ENCODE measurements at regions not wholly inside any gene's neighbourhood (a gene's known extent, or its start where the extent isn't known, plus 50 kb on each side); places are given as distances from the start of the nearest gene placed in this dataset.

- TF ChIP-seq, protein P1, sequence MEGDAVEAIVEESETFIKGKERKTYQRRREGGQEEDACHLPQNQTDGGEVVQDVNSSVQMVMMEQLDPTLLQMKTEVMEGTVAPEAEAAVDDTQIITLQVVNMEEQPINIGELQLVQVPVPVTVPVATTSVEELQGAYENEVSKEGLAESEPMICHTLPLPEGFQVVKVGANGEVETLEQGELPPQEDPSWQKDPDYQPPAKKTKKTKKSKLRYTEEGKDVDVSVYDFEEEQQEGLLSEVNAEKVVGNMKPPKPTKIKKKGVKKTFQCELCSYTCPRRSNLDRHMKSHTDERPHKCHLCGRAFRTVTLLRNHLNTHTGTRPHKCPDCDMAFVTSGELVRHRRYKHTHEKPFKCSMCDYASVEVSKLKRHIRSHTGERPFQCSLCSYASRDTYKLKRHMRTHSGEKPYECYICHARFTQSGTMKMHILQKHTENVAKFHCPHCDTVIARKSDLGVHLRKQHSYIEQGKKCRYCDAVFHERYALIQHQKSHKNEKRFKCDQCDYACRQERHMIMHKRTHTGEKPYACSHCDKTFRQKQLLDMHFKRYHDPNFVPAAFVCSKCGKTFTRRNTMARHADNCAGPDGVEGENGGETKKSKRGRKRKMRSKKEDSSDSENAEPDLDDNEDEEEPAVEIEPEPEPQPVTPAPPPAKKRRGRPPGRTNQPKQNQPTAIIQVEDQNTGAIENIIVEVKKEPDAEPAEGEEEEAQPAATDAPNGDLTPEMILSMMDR (optimal IDR thresholded peaks at IDR 0.05 in 1 of 3, IDR thresholded peaks at IDR 0.05 in 1 of 3, conservative IDR thresholded peaks at IDR 0.05 in 1 of 3; ENCODE audit: extremely low read depth in 1 of 3, insufficient read depth in 2 of 3, low read length in 3 of 3) = no peak
- TF ChIP-seq EZH2 (IDR thresholded peaks at IDR 0.05; ENCODE audit: low read length) = no peak
Observed at GRCh38 chr5:166172597-166172996, 2118.8 kb upstream of the WWC1 start.

All from keratinocyte (primary cell).